IgD-negative memory B cell (primary cell): ENCODE measurements at regions not wholly inside any gene's neighbourhood (a gene's known extent, or its start where the extent isn't known, plus 50 kb on each side); places are given as distances from the start of the nearest gene placed in this dataset.
A peak's percentile ranks its signal among the peaks of the same experiment; 100 is the strongest.

ENCODE experiments used
- H3K27ac Mint-ChIP-seq, 3 donors: one replicate each; pipeline ENCODE4 v1.8.0; 2020 to 2022; ENCODE audit warnings: mild to moderate bottlenecking in 3 of 3, mixed read lengths in 3 of 3, moderate library complexity in 1 of 3
- H3K27me3 Mint-ChIP-seq: one replicate; pipeline ENCODE4 v1.8.0; 2021; ENCODE audit warnings: mixed read lengths
- H3K36me3 Mint-ChIP-seq: one replicate; pipeline ENCODE4 v1.8.0; 2020; ENCODE audit warnings: mild to moderate bottlenecking, mixed read lengths
- H3K4me1 Mint-ChIP-seq, 3 donors: one replicate each; pipeline ENCODE4 v1.8.0; 2020 to 2022; ENCODE audit warnings: mixed read lengths in 3 of 3, mild to moderate bottlenecking in 1 of 3
- H3K4me3 Mint-ChIP-seq, 4 donors: one replicate each; pipeline ENCODE4 v1.8.0; 2020 to 2022; ENCODE audit warnings: mild to moderate bottlenecking in 4 of 4, mixed read lengths in 4 of 4, moderate library complexity in 3 of 4
- H3K9me3 Mint-ChIP-seq, 3 donors: one replicate each; pipeline ENCODE4 v1.8.0; 2020 to 2021; ENCODE audit warnings: mixed read lengths in 3 of 3, mild to moderate bottlenecking in 1 of 3

DNA sequence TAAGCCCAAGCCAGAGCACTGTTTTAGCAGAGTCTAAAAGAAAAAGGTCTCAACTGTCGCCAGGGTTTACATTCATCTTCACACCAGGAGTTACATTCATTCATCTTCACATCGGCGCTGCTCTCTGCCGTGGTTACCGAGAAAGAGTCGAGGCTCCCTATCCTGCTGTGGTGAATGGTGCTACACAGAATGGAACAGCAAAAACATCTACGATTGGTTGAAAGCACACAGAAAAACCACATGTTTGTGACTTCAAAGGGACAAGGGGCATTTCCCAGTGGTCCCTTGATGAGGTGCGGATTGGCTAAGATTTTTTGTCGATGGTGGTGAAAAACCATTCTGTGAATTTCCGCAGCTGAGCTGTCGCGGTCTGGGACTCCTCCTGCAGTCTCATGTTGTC, 231.1 kb downstream of the SIPA1L2 start:
- H3K27ac Mint-ChIP-seq, result no peak overlapping the region
- H3K36me3 Mint-ChIP-seq, result no peaks in the 10 kb centered on the region
- peaks cover 0 to 7% (median 0%) of the 10 kb centered on the region in 3 donors for H3K9me3 Mint-ChIP-seq
- H3K27me3 Mint-ChIP-seq, result no peaks in the 10 kb centered on the region
- no peak overlapping the region for H3K4me3 Mint-ChIP-seq
- peaks cover 0 to 4% (median 0%) of the 10 kb centered on the region in 3 donors for H3K4me1 Mint-ChIP-seq

DNA sequence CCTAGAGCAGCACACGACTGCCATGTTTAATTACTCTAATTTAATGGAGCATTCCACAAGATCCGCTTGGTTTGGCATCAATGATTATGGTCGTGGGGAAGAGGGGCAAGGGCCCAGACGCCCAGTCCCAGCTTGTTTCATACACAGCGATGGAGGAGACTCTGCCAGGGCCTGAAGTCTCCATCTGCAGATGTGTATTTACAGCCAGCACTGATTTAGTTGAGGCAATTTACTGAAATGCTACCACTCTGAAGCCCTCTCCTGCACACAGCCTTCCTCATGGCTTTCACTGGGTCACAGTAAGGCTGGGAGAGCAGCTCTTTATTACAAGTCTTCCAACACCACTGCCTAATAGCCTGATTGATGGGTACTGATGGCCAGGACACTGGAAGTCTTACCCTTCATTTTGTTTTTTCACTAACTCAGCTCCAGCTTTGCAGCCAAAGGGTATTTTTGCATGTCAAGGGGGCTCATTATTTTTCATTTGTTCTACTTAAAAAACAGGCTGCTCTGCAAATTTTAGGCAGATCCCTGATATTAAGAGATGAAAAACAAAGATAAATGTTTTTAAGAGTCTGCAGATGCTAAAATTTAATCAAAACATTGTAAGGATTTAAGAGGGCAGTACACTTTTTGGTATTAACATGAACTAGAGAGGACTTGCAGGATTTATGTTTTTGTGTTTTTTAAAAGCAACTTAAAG, 236.3 kb downstream of the SIPA1L2 start:
- no peak overlapping the region for H3K4me3 Mint-ChIP-seq
- H3K4me1 Mint-ChIP-seq, result no peaks in the 10 kb centered on the region
- H3K27me3 Mint-ChIP-seq, result no peaks in the 10 kb centered on the region
- peaks cover 0 to 7% (median 0%) of the 10 kb centered on the region in 3 donors for H3K9me3 Mint-ChIP-seq
- no peak overlapping the region for H3K27ac Mint-ChIP-seq
- H3K36me3 Mint-ChIP-seq, result no peaks in the 10 kb centered on the region

DNA sequence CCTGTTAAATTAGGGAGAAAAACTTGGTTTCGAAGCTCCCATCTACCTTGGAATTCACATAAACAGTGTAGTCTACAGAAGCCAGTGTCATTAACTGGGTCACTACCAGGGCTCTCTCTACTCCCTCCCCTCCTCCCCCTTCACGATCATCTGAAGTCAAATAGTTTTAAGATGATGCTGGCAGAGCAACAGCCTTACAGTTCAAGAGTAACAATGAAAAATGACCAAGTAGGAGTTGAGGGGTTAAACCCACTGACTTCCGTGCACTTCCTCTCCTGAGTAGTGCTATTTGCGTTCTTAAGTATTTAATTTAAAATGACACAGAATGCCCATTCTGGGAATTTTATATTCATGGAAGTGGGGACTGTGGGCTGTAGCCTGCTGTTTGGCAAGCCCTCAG, 236.9 kb downstream of the SIPA1L2 start:
- Mint-ChIP-seq H3K27me3 (no peaks in the 10 kb centered on the region), H3K4me3 (no peak overlapping the region), H3K9me3 (peaks cover 0 to 7% (median 0%) of the 10 kb centered on the region in 3 donors), H3K4me1 (no peaks in the 10 kb centered on the region), H3K36me3 (no peaks in the 10 kb centered on the region), H3K27ac (no peak overlapping the region)

DNA sequence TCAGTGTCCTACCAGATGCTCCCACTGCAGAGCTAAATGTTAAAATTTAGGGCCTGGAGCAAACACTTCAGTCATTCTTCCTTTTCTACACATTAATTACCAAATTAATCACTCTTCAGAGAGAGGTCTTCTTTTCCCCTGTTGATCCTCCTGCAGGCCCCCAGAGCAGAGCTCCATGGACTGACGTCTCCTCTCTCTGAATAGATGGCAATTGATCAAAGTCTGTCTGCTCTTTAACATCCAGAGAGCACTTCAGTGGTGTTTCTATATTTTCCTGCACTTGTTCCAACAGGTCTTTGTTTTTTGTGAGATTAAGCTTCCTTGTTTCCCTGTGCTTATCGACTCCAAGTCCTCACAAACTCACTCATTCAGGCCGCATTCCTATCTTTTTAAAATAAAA, 239.3 kb downstream of the SIPA1L2 start:
- Mint-ChIP-seq H3K27ac (no peak overlapping the region), H3K27me3 (no peaks in the 10 kb centered on the region), H3K4me3 (no peak overlapping the region), H3K9me3 (peaks cover 0 to 7% (median 0%) of the 10 kb centered on the region in 3 donors), H3K4me1 (no peaks in the 10 kb centered on the region), H3K36me3 (no peaks in the 10 kb centered on the region)

DNA sequence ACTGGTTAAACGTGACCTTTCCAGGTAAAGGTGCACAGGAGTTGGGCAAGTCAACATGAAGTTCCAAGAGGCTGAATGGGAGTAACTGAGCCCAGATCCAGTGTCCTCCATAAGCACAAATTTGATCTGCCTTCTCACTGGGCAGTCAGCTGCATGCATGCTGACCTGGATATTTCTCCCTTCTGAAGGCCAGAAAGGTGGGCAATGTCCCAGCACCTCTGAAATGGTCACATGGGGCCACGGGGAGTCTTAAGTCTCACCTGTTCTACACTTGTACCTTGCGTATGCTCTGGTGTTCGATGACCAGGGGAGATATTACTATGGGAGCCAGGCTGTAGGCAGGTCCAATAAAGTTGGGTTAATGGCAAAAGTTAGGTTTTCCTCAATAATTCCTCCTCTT, 240.2 kb downstream of the SIPA1L2 start:
- H3K9me3 Mint-ChIP-seq, result peaks cover 0 to 10% (median 0%) of the 10 kb centered on the region in 3 donors
- H3K4me1 Mint-ChIP-seq, result no peaks in the 10 kb centered on the region
- H3K27me3 Mint-ChIP-seq, result no peaks in the 10 kb centered on the region
- no peak overlapping the region for H3K27ac Mint-ChIP-seq
- H3K36me3 Mint-ChIP-seq, result no peaks in the 10 kb centered on the region
- H3K4me3 Mint-ChIP-seq, result no peak overlapping the region

DNA sequence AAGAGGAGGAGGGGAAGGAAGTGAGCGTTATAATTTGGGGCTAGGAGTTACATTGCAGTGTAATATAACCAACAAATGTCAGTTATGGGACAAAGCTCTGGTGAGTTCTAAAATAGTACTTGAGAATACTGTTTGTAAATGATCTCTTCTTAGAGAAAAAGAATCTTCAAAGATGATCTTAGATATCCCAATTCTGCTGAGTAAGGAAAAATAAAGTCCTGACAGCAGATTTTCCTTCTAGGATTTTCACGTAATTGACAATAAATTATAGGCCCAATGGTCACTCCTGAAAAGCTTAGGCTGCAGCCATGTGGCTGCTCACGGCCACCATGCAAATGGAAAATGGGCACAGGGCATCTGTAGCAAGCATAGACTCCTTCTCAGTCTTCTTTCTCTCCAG, 241.6 kb downstream of the SIPA1L2 start:
- H3K27ac Mint-ChIP-seq, result no peak overlapping the region
- no peak overlapping the region for H3K4me3 Mint-ChIP-seq
- H3K27me3 Mint-ChIP-seq, result no peaks in the 10 kb centered on the region
- H3K36me3 Mint-ChIP-seq, result no peaks in the 10 kb centered on the region
- H3K9me3 Mint-ChIP-seq, result peaks cover 0 to 10% (median 0%) of the 10 kb centered on the region in 3 donors
- no peaks in the 10 kb centered on the region for H3K4me1 Mint-ChIP-seq

DNA sequence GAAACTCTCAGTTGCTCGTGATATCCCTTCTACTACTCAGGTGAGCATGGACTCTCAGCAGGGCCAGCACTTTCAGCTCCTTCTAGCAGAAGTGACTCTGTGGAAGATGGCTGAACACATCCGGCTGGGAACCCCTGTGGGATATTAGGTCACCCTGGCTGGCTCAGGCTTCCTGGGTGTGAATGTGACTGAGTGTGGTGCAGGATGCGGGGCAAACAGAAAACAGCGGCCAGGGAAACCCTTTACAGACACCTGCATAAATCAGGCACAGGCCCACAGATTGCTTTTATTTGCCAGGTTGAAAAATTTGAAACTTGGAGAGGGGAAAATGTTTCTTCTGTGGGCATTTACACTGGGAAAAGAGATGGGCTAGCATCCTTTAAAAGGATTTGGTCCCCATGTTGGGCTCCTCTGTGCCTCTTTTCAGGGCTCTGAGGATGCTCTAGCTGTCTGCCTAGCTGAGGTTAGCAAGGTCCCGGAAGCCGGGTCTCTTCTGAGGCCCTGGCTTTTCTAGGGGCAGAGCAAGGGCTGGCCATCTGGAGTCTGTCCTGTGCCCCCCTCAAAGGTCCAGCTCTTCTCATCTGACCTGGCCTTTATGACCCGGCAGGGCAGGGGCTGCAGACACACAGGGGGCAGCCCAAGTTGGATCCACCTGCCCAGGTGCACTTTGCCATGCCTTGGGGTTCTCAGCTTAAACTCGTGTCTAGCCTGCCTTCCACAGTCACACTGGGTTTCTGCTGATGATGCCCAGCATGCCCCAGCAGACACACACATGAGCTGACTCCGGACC, 243.0 kb downstream of the SIPA1L2 start:
- H3K27ac Mint-ChIP-seq, result no peak overlapping the region
- no peaks in the 10 kb centered on the region for H3K27me3 Mint-ChIP-seq
- H3K9me3 Mint-ChIP-seq, result peaks cover 0 to 10% (median 0%) of the 10 kb centered on the region in 3 donors
- H3K4me3 Mint-ChIP-seq, result no peak overlapping the region
- H3K4me1 Mint-ChIP-seq, result no peaks in the 10 kb centered on the region
- no peaks in the 10 kb centered on the region for H3K36me3 Mint-ChIP-seq

DNA sequence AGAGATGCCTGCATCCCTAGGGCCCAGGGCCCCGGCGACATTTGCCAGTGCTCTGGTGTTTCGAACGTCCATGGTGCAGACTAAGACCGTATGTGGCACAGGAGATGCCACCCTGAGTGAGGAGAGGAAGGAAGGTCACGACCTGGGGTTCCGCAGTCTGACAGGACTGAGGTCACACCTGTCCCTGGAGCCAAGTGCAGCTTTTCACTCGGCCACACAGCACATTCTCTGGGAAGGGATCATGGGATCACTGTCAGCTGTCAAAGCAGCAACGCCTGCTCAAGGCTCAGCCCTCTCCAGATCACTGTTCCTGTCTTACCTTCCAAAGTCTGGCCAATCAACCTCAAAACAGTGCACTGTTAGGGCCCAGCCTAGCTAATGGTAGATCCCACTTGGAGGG, 243.6 kb downstream of the SIPA1L2 start:
- no peaks in the 10 kb centered on the region for H3K27me3 Mint-ChIP-seq
- H3K9me3 Mint-ChIP-seq, result peaks cover 0 to 13% (median 0%) of the 10 kb centered on the region in 3 donors
- H3K4me3 Mint-ChIP-seq, result peak overlapping the region in 1 of 4 donors; percentile 8
- no peaks in the 10 kb centered on the region for H3K4me1 Mint-ChIP-seq
- H3K36me3 Mint-ChIP-seq, result no peaks in the 10 kb centered on the region
- H3K27ac Mint-ChIP-seq, result no peak overlapping the region

DNA sequence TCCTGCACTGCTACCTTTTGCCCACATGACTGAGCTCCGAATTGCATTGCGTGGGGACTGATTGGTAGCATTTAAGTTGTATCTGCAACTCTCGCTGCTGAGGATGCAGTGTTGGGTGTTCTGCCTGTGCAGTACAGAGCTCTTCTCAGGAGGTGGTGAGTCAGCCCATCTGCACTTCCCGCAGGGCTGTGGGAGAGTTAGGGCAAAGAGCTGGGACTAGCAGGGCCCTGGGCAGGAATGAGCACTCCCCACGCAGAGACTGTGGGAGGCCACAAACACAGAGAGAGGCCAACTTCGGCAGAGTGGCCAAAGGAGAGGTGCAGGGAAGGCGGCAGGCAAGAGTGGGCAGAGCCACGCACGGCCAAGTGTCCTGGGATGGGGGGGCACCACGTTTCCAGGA, 244.7 kb downstream of the SIPA1L2 start:
- H3K4me1 Mint-ChIP-seq, result no peaks in the 10 kb centered on the region
- H3K36me3 Mint-ChIP-seq, result no peaks in the 10 kb centered on the region
- H3K27ac Mint-ChIP-seq, result peak overlapping the region in 1 of 3 donors; percentile 66
- H3K4me3 Mint-ChIP-seq, result no peak overlapping the region
- H3K27me3 Mint-ChIP-seq, result no peaks in the 10 kb centered on the region
- peaks cover 0 to 9% (median 0%) of the 10 kb centered on the region in 3 donors for H3K9me3 Mint-ChIP-seq

DNA sequence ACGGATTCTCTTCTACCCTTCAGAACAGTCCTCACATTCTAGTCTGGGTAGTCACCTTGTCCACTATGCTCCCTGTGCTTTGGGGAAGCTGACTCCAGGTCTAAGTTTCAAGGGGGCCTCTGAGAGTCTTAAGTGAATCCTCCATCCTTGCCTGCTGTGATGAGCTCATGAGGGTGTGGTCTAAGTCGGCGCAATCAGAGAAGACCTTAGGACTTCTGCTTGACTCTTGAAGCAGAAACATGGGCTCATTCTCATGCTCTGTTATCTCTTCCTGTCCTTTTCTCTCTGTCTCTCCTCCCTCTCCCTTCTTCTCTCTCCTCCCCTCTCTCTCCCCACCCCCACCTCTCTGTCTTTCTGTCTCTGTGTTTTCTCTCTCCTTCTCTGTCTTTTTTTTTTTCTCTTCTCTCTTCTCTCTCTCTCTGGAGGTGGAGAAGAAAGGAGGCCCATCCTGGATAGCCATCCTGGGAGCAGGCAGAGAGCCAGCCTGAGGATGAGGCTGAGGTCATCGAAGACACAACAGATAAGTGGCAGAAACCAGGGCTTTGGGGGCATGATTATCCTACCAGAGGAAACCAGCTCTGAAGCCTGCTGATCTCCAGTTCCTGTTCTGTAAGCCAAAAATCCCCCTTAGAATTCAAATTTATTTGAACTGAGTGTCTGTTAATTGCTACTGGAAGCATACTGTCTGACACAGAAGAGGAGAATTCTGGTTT, 245.6 kb downstream of the SIPA1L2 start:
- Mint-ChIP-seq H3K27me3 (no peaks in the 10 kb centered on the region), H3K4me3 (no peak overlapping the region), H3K9me3 (peaks cover 0 to 6% (median 0%) of the 10 kb centered on the region in 3 donors), H3K36me3 (no peaks in the 10 kb centered on the region), H3K4me1 (no peaks in the 10 kb centered on the region), H3K27ac (no peak overlapping the region)

- H3K4me1 Mint-ChIP-seq, result no peaks in the 10 kb centered on the region
- H3K4me3 Mint-ChIP-seq, result no peak overlapping the region
- no peaks in the 10 kb centered on the region for H3K27me3 Mint-ChIP-seq
- H3K36me3 Mint-ChIP-seq, result no peaks in the 10 kb centered on the region
- H3K9me3 Mint-ChIP-seq, result peaks cover 0 to 6% (median 0%) of the 10 kb centered on the region in 3 donors
- no peak overlapping the region for H3K27ac Mint-ChIP-seq
Observed at GRCh38 chr1:232383455-232384123, 246.3 kb downstream of the SIPA1L2 start.

DNA sequence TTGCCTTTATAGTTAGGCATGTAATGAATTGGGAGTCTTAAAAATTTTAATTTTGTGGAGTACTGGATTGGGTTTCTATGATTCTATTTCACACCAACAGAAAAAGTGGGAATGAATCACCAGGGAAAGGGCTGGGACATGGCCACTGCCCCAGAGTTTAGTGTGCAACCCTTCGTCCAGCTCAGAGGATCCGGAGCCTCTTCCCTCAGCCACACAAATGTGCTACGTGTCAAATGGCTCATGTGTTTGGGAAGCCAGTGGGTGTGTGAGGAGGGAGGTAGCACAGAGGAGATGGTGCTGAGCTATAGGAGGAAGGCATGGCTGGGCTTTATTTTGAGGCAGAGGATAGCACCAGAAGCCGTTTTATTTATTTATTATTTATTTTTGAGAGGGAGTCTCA, 247.3 kb downstream of the SIPA1L2 start:
- Mint-ChIP-seq H3K27ac (no peak overlapping the region), H3K4me1 (no peaks in the 10 kb centered on the region), H3K9me3 (peaks cover 0 to 6% (median 0%) of the 10 kb centered on the region in 3 donors), H3K27me3 (no peaks in the 10 kb centered on the region), H3K4me3 (no peak overlapping the region), H3K36me3 (no peaks in the 10 kb centered on the region)

- Mint-ChIP-seq H3K4me1 (no peaks in the 10 kb centered on the region), H3K36me3 (no peaks in the 10 kb centered on the region), H3K9me3 (peaks cover 0 to 6% (median 0%) of the 10 kb centered on the region in 3 donors), H3K27ac (no peak overlapping the region), H3K27me3 (no peaks in the 10 kb centered on the region), H3K4me3 (no peak overlapping the region)
Observed at GRCh38 chr1:232381394-232382100, 248.4 kb downstream of the SIPA1L2 start.

DNA sequence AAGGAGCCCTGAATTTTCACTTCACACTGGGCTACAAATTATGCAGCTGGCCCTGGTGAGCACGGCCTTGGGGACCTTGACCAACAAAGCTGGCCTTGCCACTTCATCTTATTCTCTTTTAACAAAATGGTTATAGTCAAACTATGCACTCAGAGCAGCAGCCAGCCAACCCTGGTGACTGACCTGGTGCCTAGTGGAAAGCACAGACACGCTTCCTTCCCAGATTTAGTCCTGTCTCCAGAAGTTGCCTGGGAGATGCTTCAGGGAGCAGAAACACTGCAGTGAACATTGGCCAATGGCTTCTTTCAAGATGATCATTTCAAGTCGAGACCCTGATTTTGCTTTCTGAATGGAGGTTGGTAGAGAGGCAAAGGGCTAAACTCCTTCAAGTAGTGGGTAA, 249.3 kb downstream of the SIPA1L2 start:
- no peak overlapping the region for H3K27ac Mint-ChIP-seq
- no peak overlapping the region for H3K4me3 Mint-ChIP-seq
- no peaks in the 10 kb centered on the region for H3K27me3 Mint-ChIP-seq
- no peaks in the 10 kb centered on the region for H3K4me1 Mint-ChIP-seq
- H3K36me3 Mint-ChIP-seq, result no peaks in the 10 kb centered on the region
- H3K9me3 Mint-ChIP-seq, result peaks cover 0 to 6% (median 0%) of the 10 kb centered on the region in 3 donors
